HepG2 (cell line): ENCODE measurements at regions not wholly inside any gene's neighbourhood (a gene's known extent, or its start where the extent isn't known, plus 50 kb on each side); places are given as distances from the start of the nearest gene placed in this dataset.
"Not testable (repeated sequence)": the region's sequence is repeated elsewhere in the genome, so short reads cannot be mapped to it uniquely, and the experiment has no call there.

Source experiments
- CTCF ChIP-seq: sonication (generic); formaldehyde crosslinking; IDR thresholded peaks from 2 replicates; pipeline ENCODE4 v1.5.0; 2020; ENCODE audit warnings: mild to moderate bottlenecking, missing genetic modification reagents, moderate library complexity
- KLF15 ChIP-seq: sonication (generic); formaldehyde crosslinking; IDR thresholded peaks from 2 replicates; pipeline ENCODE4 v1.8.1; 2023; ENCODE audit warnings: borderline replicate concordance, mild to moderate bottlenecking, inconsistent platforms, missing genetic modification reagents, mixed read lengths
- PAF1 ChIP-seq: IDR thresholded peaks from 2 replicates; pipeline ENCODE4 v1.6.1; 2016; ENCODE audit warnings: missing genetic modification reagents, missing compliant biosample characterization
- USF2 ChIP-seq, 2 experiments: sonication (generic) in 1 of 2; formaldehyde crosslinking in 1 of 2; IDR thresholded peaks; 2 replicates each; pipeline versions ENCODE4 v1.5.1 to v1.6.1; 2011 to 2020; ENCODE audit warnings: borderline replicate concordance in 1 of 2, low read depth in 1 of 2, low read length in 1 of 2, mild to moderate bottlenecking in 1 of 2, missing genetic modification reagents in 1 of 2, moderate library complexity in 1 of 2
- TF ChIP-seq, protein P1 (sequence below): sonication (generic); formaldehyde crosslinking; IDR thresholded peaks from 2 replicates; pipeline ENCODE4 v1.4.0; 2020; ENCODE audit warnings: missing genetic modification reagents

DNA sequence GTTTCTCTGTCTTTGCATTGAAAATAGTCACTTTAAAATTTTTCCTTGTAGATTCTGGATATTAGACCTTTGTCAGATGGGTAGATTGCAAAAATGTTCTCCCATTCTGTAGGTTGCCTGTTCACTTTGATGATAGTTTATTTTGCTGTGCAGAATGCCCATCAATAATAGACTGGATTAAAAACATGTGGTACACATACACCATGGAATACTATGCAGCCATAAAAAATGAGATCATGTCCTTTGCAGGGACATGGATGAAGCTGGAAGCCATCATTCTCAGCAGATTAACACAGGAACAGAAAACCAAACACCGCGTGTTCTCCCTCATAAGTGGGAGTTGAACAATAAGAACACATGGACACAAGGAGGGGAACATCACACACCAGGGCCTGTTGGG lies 670.2 kb upstream of the SOX9 start:
- TF ChIP-seq, protein P1, sequence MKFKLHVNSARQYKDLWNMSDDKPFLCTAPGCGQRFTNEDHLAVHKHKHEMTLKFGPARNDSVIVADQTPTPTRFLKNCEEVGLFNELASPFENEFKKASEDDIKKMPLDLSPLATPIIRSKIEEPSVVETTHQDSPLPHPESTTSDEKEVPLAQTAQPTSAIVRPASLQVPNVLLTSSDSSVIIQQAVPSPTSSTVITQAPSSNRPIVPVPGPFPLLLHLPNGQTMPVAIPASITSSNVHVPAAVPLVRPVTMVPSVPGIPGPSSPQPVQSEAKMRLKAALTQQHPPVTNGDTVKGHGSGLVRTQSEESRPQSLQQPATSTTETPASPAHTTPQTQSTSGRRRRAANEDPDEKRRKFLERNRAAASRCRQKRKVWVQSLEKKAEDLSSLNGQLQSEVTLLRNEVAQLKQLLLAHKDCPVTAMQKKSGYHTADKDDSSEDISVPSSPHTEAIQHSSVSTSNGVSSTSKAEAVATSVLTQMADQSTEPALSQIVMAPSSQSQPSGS, result not testable (repeated sequence)
- TF ChIP-seq KLF15 (CRISPR knock-in tag); CTCF (CRISPR knock-in tag); PAF1 (CRISPR knock-in tag); USF2 (IDR thresholded peaks at IDR 0.05; ENCODE audit: low read depth, low read length); USF2 (CRISPR knock-in tag; IDR thresholded peaks at IDR 0.05; ENCODE audit: borderline replicate concordance): not testable (repeated sequence)
